SIG-M5 (cell line): ENCODE measurements at regions not wholly inside any gene's neighbourhood (a gene's known extent, or its start where the extent isn't known, plus 50 kb on each side); places are given as distances from the start of the nearest gene placed in this dataset.

Experiments
- DNase-seq: peaks from one replicate; lab custom pipeline; 2025; lab: John Stamatoyannopoulos, UW

GRCh38 chr20:11516448-11516847 is 401.2 kb upstream of the BTBD3 start:
- DNase-seq: no peak

GRCh38 chr20:11520596-11520995 is 397.1 kb upstream of the BTBD3 start:
- DNase-seq: no peak

- no peak for DNase-seq
Observed at GRCh38 chr20:11521476-11522365, 396.0 kb upstream of the BTBD3 start.

GRCh38 chr20:11522366-11522741 is 395.3 kb upstream of the BTBD3 start:
- no peak for DNase-seq

GRCh38 chr20:11529047-11529446 is 388.6 kb upstream of the BTBD3 start:
- DNase-seq: no peak

- no peak for DNase-seq
Observed at GRCh38 chr20:11537032-11537431, 380.7 kb upstream of the BTBD3 start.

- no peak for DNase-seq
Observed at GRCh38 chr20:11539450-11539849, 378.2 kb upstream of the BTBD3 start.

- DNase-seq: no peak
Observed at GRCh38 chr20:11540558-11540957, 377.1 kb upstream of the BTBD3 start.

GRCh38 chr20:11542645-11543044 is 375.0 kb upstream of the BTBD3 start:
- no peak for DNase-seq

GRCh38 chr20:11544029-11544678 is 373.5 kb upstream of the BTBD3 start:
- DNase-seq: no peak

GRCh38 chr20:11546939-11547338 is 370.8 kb upstream of the BTBD3 start:
- DNase-seq: no peak

- no peak for DNase-seq
Observed at GRCh38 chr20:11549172-11550103, 368.3 kb upstream of the BTBD3 start.

GRCh38 chr20:11550657-11551338 is 366.9 kb upstream of the BTBD3 start:
- no peak for DNase-seq

GRCh38 chr20:11551479-11551878 is 366.2 kb upstream of the BTBD3 start:
- no peak for DNase-seq

- no peak for DNase-seq
Observed at GRCh38 chr20:11553603-11554002, 364.1 kb upstream of the BTBD3 start.

- no peak for DNase-seq
Observed at GRCh38 chr20:11555510-11555909, 362.2 kb upstream of the BTBD3 start.

GRCh38 chr20:11556410-11556809 is 361.3 kb upstream of the BTBD3 start:
- DNase-seq: no peak

- DNase-seq: no peak
Observed at GRCh38 chr20:11564491-11564890, 353.2 kb upstream of the BTBD3 start.

- DNase-seq: no peak
Observed at GRCh38 chr20:11569163-11569562, 348.5 kb upstream of the BTBD3 start.

- no peak for DNase-seq
Observed at GRCh38 chr20:11573507-11573906, 344.2 kb upstream of the BTBD3 start.

- no peak for DNase-seq
Observed at GRCh38 chr20:11581271-11581670, 336.4 kb upstream of the BTBD3 start.

- no peak for DNase-seq
Observed at GRCh38 chr20:11582060-11582459, 335.6 kb upstream of the BTBD3 start.
